Activated CD4-positive, CD25-positive, alpha-beta regulatory T cell treated with anti-CD3 and anti-CD28 coated beads, Interleukin-2, amount 50 U/mL, for 24 hours (primary cell): ENCODE measurements at regions not wholly inside any gene's neighbourhood (a gene's known extent, or its start where the extent isn't known, plus 50 kb on each side); places are given as distances from the start of the nearest gene placed in this dataset.

ENCODE experiments used
- ATAC-seq, 2 donors: fragments of 150-1000 bp; cut with Tn5 transposase; one replicate each; pipeline ENCODE4 v1.10.0; 2021; ENCODE audit warnings: mild to moderate bottlenecking in 1 of 2, moderate library complexity in 1 of 2

DNA sequence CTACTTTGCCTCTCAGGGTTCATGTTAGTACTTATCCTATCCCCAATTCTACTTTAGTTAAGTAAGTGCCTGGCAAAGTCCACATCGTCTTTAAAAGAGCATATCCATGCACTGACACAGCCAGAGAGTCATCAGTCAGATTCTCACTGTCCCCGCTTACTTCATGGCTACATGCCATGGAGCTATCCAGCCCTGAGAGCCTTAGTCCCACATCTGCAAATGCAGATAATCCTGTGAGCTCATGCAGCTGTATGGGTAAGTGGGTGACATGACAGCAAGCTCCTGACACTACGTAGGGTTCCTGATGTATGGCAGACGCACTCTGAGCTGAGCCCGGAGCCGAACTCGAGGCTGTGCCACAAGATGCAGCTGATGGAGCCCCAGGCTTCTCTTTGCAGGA is 661.5 kb downstream of the LIG4 start:
- no peak for ATAC-seq

- no peak for ATAC-seq
Observed at GRCh38 chr13:107551521-107551920, 663.8 kb downstream of the LIG4 start.

- no peak for ATAC-seq
Observed at GRCh38 chr13:107548338-107548737, 667.0 kb downstream of the LIG4 start.

DNA sequence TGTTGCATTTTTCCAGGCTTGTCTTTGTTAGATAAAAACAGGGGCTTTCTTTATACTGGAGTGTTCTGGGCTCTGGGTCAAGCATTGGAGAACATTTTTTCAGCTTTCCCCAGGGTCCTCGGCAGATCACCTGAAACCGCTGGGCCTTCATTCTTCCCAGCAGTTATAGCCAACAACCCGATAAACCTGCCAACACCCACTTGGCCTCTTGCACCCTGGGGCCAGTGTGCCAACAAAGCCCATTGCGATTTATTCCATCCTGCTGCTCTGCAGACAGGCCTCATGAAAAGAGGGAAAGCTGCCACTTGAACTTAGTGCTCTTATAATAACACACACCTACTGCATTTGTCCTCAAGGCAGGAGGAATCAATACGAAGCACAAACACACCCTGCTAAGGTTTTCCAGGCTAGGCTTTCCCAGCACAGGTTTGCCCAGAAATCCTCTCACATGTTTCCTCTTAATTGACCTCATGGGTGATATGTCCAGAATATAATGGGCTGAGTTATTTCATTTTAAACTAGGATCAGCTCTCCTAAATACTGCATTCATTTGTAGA is 669.3 kb downstream of the LIG4 start:
- no peak for ATAC-seq

DNA sequence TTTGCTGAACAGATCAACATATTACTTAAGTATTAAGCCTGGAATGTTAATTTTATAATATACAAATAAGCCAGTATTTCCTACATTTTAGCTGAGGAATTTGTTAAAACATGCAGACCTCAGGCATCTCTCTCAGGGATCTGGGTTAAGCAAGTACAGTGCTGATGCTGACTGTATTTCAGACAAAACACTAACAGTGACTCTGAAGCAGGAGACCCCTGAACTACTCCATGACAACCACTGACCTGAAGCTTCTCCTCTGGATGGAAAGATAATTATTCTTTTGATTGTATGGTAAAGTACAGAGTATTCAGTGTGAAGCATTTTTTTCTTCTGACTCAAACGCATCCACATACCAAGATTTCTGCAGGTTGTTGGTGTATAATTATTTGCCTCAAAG is 680.8 kb downstream of the LIG4 start:
- ATAC-seq = no peak

GRCh38 chr13:107531816-107532215 is 683.5 kb downstream of the LIG4 start:
- ATAC-seq = no peak

DNA sequence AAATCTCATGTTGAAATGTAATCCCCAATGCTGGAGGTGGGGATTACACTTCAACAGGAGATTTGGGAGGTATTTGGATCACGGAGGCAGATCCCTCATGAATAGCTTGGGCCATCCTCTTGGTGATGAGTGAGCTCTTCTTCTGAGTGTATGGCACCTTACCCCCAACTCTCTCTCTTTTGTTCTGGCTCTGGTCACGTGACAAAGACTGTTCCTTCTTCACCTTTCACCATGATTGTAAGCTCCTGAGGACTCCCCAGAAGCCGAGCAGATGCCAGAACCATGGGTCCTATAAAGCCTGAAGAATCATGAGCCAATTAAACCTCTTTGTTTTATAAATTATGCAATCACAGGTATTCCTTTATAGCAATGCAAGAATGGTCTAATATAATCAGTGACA is 684.2 kb downstream of the LIG4 start:
- ATAC-seq = no peak

GRCh38 chr13:107529035-107529434 is 686.3 kb downstream of the LIG4 start:
- no peak for ATAC-seq

DNA sequence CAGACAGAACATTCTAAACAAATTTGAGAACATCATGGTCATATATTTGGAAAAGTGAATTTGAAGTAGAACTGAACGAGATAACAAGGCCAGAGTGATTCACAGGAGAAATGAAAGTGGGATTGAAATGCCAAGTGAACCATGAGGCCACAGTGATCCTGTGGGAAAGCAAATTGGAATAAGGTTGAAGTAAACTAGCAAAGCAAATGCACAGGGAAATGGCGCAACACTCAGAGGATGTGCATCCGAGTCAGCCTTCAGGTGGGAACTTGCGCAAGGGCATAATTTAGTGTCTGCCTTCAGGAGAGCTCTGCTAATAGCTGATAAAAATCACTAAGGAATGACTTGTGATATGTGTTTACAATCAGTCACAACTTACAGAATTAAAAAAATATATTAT is 696.6 kb downstream of the LIG4 start:
- no peak for ATAC-seq

- no peak for ATAC-seq
Observed at GRCh38 chr13:107518292-107518691, 697.0 kb downstream of the LIG4 start.

- ATAC-seq = no peak
Observed at GRCh38 chr13:107516517-107516916, 698.8 kb downstream of the LIG4 start.

DNA sequence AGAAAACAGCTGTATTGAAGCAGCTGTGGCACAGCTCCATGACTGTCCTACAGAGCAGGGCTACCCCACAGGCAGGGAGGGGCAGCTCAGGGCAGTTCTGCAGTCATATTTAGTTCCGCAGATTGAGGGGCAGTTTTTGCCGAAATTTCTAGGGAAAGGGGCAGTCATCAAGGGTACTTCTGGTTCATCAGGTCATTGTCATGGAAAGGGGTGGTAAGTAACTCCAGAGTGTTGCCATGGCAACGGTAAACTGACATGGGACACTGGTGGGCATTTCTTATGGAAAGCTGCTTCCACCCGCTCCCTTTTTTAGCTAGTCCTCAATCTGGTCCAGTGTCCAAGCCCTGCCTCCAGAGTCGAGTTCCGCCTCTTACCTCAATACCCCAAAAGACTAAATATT is 702.8 kb downstream of the LIG4 start:
- no peak for ATAC-seq

GRCh38 chr13:107497661-107498060 is 717.7 kb downstream of the LIG4 start:
- no peak for ATAC-seq

DNA sequence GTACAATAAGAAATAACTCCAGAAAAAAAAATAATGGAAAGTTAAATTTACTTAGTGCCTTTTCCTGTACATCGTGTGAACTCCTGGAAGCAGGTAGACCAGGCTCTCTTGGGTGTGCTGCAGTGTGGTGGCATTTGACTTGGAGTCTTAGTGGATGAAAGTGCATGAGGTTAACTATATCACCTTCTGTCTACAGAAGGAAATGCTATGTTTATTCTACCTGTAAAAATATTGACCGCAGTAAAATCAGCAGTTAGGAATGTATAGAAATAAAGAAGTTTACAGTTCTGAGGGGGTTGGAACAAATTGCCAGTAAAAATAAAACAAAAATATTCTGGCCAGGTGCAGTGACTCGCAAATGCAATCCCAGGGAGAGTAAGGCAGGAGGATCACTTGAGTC is 722.1 kb downstream of the LIG4 start:
- no peak for ATAC-seq

DNA sequence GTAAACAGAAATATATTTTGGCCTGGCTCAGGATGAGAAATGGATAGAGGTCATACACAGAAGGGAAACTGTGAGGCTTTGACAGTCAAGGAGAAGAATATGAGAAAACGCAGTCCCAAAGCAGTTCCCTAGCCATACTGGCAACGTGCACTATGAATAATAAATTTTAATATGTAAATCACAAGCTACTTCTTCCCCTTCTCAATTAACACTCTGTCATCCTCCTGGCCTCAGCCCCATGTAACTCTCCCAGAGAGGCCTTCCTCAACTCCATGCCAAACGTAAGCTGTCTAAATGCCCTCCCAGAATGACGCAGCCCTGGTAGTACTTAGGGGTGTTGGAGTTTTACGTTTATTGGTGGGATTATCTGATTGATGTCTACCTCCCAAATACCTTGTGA is 732.6 kb downstream of the LIG4 start:
- ATAC-seq = no peak

- ATAC-seq = no peak
Observed at GRCh38 chr13:107480130-107480529, 735.2 kb downstream of the LIG4 start.

DNA sequence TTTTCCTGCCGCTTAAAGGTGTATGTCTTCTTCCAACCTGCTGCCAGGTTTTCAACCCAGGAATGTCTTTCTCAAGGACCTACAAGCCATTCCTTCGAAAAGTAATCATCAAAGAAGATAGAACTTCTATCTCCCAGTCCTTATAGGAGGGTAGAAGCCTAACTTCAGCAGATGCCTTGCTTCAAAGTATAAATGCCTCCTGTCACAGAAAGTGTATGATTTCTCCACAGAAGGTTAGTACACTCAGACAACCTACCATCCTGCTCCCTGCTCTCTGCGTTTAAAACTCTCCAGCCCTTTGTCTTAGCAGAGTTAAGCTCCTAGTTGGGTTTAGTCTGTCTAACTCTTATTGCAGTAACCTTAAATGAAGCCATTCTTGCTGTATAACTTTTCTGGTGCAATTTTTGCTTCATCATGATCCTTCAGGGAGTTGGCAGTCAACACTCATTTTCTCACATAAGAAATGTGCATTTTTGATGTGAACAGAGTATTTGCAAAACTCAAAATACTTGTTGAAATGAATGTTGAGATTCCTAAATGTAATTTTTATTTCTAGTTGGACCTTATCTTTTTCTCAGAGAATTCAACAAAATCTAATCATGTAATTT is 737.5 kb downstream of the LIG4 start:
- ATAC-seq = no peak

DNA sequence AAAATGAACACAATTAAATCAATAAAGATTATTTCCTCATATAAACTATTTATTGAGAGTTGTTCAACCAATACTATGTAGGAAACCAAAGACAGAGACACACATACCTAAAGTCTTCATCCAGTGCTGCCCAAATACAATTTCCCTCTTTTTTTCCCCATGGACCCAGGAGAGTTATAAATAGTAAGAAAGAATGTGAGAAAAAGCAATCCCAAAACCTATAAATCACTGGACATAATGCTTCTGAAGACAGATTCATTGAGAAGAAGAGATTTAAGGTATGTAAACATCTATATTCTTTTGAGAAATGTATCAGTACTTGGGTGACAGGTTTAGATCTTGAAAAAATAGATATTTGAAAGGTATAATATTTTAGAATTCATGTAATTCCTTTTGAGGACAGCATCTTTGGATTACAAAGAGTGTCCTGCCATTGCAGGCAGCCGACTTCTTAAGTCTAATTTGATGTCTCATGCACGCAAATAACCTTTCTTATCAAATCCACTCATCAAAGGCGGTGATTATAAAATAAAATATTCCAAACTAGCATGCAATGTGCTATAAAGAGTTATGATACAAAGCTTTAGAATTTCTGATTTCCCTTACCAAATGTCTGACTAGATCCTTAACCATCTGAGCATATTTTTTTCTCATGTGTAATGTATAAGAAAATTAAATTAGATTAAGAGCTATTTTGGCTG is 739.4 kb downstream of the LIG4 start:
- ATAC-seq = no peak

GRCh38 chr13:107473253-107473652 is 742.1 kb downstream of the LIG4 start:
- no peak for ATAC-seq

- no peak for ATAC-seq
Observed at GRCh38 chr13:107466326-107467099, 748.8 kb downstream of the LIG4 start.

DNA sequence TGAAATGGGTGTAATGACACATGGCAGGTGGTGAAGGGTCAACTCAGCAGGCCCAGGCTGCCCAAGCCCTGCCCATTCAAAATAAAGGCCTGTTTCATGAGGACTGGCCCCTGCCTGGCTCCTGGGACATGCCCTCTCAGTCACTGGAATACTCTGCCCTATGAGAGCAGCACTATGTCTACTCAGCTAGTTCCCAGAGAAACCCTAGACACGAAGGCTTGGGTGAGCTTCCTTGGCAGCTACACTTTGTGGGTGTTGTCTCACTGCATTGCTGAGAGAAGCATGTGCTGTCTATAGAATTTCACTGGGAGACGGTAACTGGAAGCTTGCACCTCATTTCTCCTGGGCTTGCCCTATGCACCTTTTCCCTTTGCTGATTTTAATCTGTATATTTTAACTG is 752.8 kb downstream of the LIG4 start:
- ATAC-seq = no peak

GRCh38 chr13:107461751-107462150 is 753.6 kb downstream of the LIG4 start:
- no peak for ATAC-seq

DNA sequence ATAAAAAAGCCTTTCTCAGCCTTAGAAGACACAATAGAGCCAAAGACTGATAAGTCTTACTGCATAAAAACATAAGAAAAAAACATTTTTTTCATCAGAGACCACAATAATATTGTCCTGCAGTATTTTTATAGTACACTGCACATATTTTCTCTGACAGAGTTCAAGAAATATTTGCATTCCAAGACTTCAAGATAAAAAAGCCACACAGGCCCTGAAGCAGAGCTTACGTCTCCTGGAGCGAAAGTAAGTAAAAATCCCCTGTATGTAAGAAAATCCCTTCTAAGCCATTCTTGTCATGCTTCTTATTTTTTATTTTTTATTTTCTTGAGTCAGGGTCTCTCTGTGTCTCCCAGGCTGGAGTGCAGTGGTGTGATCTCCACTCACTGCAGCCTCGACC is 755.9 kb downstream of the LIG4 start:
- ATAC-seq = no peak

DNA sequence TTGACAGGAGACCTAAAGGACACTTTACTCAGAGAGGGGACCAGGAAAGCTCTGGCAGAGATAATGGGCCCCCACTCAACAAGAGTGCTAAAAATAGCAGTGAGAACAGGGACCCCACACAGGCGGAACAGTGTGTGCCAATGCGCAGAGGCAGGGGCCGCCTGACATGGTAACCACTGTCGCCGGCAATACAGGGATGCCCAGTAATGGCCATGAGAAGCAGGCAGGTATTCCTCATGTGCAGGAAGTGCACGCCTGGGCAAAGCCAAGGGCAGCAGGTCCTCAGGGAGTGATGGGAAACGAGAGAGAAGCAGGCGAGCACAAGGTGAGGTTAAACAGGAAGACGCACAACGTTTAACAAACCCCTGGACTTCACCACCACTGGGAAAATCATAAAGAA is 757.1 kb downstream of the LIG4 start:
- no peak for ATAC-seq
